ENCODE measurements at regions not wholly inside any gene's neighbourhood (a gene's known extent, or its start where the extent isn't known, plus 50 kb on each side); places are given as distances from the start of the nearest gene placed in this dataset.

- H3K27me3 ChIP-seq (ENCODE audit: control insufficient read depth, insufficient read depth, low read length) = no peaks in the 10 kb centered on the region
- CTCF ChIA-PET = no interaction called here
- H3K36me3 ChIP-seq (ENCODE audit: control insufficient read depth, insufficient read depth, low read length) = no peaks in the 10 kb centered on the region
- H3K9me3 ChIP-seq (ENCODE audit: control insufficient read depth, insufficient read depth, low read depth, low read length) = peaks cover 10% of the 10 kb centered on the region; the same call in 1 of the 2 replicates
- intact Hi-C loops (cut with micrococcal nuclease; ENCODE audit: unreplicated experiment) (no loop called here), in situ Hi-C loops (cut with HindIII; ENCODE audit: low pct_unique_long_range_greater_than_20kb, low sequenced_read_pairs) (no loop called here)
- no peak overlapping the region for H3K27ac ChIP-seq (ENCODE audit: low read length)
- ATAC-seq (no peak), DNase-seq (ENCODE audit: low read depth, low spot score) (no peak)
- H3K4me3 ChIP-seq (ENCODE audit: low read depth in 2 of 2, low read length in 2 of 2) = no peak overlapping the region
- no TSS peak for BruUV-seq (replicated peaks)
- POLR2A ChIA-PET = no interaction called here
- no peak for TF ChIP-seq POLR2AphosphoS5 (IDR thresholded peaks at IDR 0.05; ENCODE audit: low read depth, low read length)
- no peak for TF ChIP-seq SIN3A (IDR thresholded peaks at IDR 0.05; ENCODE audit: borderline replicate concordance, insufficient read depth, low read depth, low read length)
- TF ChIP-seq REST (IDR thresholded peaks at IDR 0.05; ENCODE audit: insufficient read depth in 1 of 2, low read depth in 2 of 2, low read length in 1 of 2) = no peak
- no peak for TF ChIP-seq CTCF (IDR thresholded peaks at IDR 0.05)
- TF ChIP-seq TCF7L2 (IDR thresholded peaks at IDR 0.05; ENCODE audit: low read depth, low read length) = no peak
- no peaks in the 10 kb centered on the region for H3K4me1 ChIP-seq (ENCODE audit: control insufficient read depth, insufficient read depth, low read length)
These were observed 99.8 kb upstream of the PDE10A start for GRCh38 chr6:165762876-165763275.

- TF ChIP-seq TCF7L2 (IDR thresholded peaks at IDR 0.05; ENCODE audit: low read depth, low read length) = no peak
- no peak for TF ChIP-seq POLR2AphosphoS5 (IDR thresholded peaks at IDR 0.05; ENCODE audit: low read depth, low read length)
- no peak for TF ChIP-seq CTCF (IDR thresholded peaks at IDR 0.05)
- TF ChIP-seq REST (IDR thresholded peaks at IDR 0.05; ENCODE audit: insufficient read depth in 1 of 2, low read depth in 2 of 2, low read length in 1 of 2) = no peak
- TF ChIP-seq SIN3A (IDR thresholded peaks at IDR 0.05; ENCODE audit: borderline replicate concordance, insufficient read depth, low read depth, low read length) = no peak
- Histone ChIP-seq H3K4me1 (ENCODE audit: control insufficient read depth, insufficient read depth, low read length) (no peaks in the 10 kb centered on the region), H3K27ac (ENCODE audit: low read length) (no peak overlapping the region), H3K9me3 (ENCODE audit: control insufficient read depth, insufficient read depth, low read depth, low read length) (peaks cover 10% of the 10 kb centered on the region; the same call in 1 of the 2 replicates), H3K36me3 (ENCODE audit: control insufficient read depth, insufficient read depth, low read length) (no peaks in the 10 kb centered on the region), H3K4me3 (ENCODE audit: low read depth in 2 of 2, low read length in 2 of 2) (no peak overlapping the region), H3K27me3 (ENCODE audit: control insufficient read depth, insufficient read depth, low read length) (no peaks in the 10 kb centered on the region)
- POLR2A ChIA-PET = no interaction called here
- in situ Hi-C loops (cut with HindIII; ENCODE audit: low pct_unique_long_range_greater_than_20kb, low sequenced_read_pairs) = no loop called here
- no TSS peak for BruUV-seq (replicated peaks)
- DNase-seq (ENCODE audit: low read depth, low spot score) = no peak
- no peak for ATAC-seq
- intact Hi-C loops (cut with micrococcal nuclease; ENCODE audit: unreplicated experiment) = no loop called here
- CTCF ChIA-PET = no interaction called here
These were observed 99.1 kb upstream of the PDE10A start for GRCh38 chr6:165762125-165762524.

All from Panc1 (cell line).